Glutamatergic neuron (in vitro differentiated cells): ENCODE measurements at regions not wholly inside any gene's neighbourhood (a gene's known extent, or its start where the extent isn't known, plus 50 kb on each side); places are given as distances from the start of the nearest gene placed in this dataset.

Source experiments
- DNase-seq: peaks from one replicate; pipeline ENCODE4 v3.0.0; 2022
- H3K27ac Mint-ChIP-seq: one replicate; pipeline ENCODE4 v1.8.0; 2020; ENCODE audit warnings: mild to moderate bottlenecking, mixed read lengths, inconsistent platforms; ENCODE audit not compliant: unreplicated experiment
- H3K27me3 Mint-ChIP-seq: one replicate; pipeline ENCODE4 v1.8.0; 2020; ENCODE audit warnings: mild to moderate bottlenecking, moderate library complexity, mixed read lengths, inconsistent platforms; ENCODE audit not compliant: unreplicated experiment
- H3K36me3 Mint-ChIP-seq: one replicate; pipeline ENCODE4 v1.8.0; 2020; ENCODE audit warnings: mild to moderate bottlenecking, mixed read lengths, inconsistent platforms; ENCODE audit not compliant: unreplicated experiment
- H3K4me1 Mint-ChIP-seq: one replicate; pipeline ENCODE4 v1.8.0; 2020; ENCODE audit warnings: mild to moderate bottlenecking, low read depth, mixed read lengths, inconsistent platforms; ENCODE audit not compliant: unreplicated experiment
- H3K4me3 Mint-ChIP-seq: one replicate; pipeline ENCODE4 v1.8.0; 2020; ENCODE audit warnings: mild to moderate bottlenecking, mixed read lengths, inconsistent platforms; ENCODE audit not compliant: unreplicated experiment
- H3K9me3 Mint-ChIP-seq: one replicate; pipeline ENCODE4 v1.8.0; 2020; ENCODE audit warnings: mild to moderate bottlenecking, moderate library complexity, mixed read lengths, inconsistent platforms; ENCODE audit not compliant: unreplicated experiment
- TF ChIP-seq, protein P1 (sequence below): fragments of 200-600 bp; sonication (generic); IDR thresholded peaks from one replicate; pipeline ENCODE4 v1.5.0; 2021; ENCODE audit not compliant: partially characterized antibody, unreplicated experiment

DNA sequence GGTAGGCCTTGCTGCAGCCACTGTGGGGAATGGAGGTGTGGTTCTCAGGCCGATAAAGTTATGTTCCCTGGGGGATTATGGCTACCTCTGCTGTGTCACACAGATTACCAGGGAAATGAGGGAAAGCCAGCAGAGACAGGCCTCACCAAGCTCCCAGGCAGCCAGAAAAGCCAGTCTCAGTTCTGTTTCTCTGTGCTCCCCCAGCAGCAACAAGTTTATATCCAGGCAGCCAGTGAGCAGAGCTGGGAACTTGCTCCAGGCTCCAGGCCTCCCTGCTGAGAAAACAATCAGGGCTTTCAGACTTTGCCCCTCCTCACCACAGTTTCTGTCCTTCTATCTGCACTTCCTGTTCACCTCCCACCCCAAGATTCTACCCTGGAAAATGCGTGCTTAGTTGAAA is 596.6 kb upstream of the GYPC start:
- TF ChIP-seq, protein P1, sequence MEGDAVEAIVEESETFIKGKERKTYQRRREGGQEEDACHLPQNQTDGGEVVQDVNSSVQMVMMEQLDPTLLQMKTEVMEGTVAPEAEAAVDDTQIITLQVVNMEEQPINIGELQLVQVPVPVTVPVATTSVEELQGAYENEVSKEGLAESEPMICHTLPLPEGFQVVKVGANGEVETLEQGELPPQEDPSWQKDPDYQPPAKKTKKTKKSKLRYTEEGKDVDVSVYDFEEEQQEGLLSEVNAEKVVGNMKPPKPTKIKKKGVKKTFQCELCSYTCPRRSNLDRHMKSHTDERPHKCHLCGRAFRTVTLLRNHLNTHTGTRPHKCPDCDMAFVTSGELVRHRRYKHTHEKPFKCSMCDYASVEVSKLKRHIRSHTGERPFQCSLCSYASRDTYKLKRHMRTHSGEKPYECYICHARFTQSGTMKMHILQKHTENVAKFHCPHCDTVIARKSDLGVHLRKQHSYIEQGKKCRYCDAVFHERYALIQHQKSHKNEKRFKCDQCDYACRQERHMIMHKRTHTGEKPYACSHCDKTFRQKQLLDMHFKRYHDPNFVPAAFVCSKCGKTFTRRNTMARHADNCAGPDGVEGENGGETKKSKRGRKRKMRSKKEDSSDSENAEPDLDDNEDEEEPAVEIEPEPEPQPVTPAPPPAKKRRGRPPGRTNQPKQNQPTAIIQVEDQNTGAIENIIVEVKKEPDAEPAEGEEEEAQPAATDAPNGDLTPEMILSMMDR, result no peak
- Mint-ChIP-seq H3K4me1 (no peaks in the 10 kb centered on the region), H3K4me3 (no peak overlapping the region), H3K9me3 (no peaks in the 10 kb centered on the region), H3K36me3 (peaks cover 20% of the 10 kb centered on the region), H3K27ac (no peak overlapping the region), H3K27me3 (peaks cover 3% of the 10 kb centered on the region)
- DNase-seq, result no peak

GRCh38 chr2:126085011-126085795 is 570.8 kb upstream of the GYPC start:
- peaks cover 10% of the 10 kb centered on the region for H3K4me1 Mint-ChIP-seq
- H3K9me3 Mint-ChIP-seq, result peaks cover 4% of the 10 kb centered on the region
- H3K36me3 Mint-ChIP-seq, result no peaks in the 10 kb centered on the region
- TF ChIP-seq, protein P1, result no peak
- no peak for DNase-seq
- no peak overlapping the region for H3K4me3 Mint-ChIP-seq
- no peaks in the 10 kb centered on the region for H3K27me3 Mint-ChIP-seq
- peak overlapping the region; percentile 9 for H3K27ac Mint-ChIP-seq

DNA sequence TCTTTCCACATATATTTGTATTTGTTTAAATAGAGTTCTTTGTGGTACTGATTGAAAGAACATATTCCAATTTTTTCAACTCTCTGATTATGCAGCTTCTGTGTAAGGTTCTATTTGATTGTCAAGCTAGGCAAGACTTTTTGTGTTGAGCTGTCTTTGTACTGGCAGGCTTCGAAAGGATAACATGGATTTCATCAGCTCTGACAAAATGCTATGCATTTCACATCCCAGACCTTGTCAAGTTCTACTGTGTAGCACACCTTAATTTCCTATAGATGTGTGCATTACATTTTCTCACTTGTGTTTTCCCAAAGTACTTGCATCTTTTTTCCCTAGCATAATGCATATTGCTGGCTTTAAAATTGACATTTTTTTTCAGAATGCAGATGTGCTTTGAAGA is 555.0 kb upstream of the GYPC start:
- H3K36me3 Mint-ChIP-seq, result no peaks in the 10 kb centered on the region
- H3K4me3 Mint-ChIP-seq, result no peak overlapping the region
- H3K27ac Mint-ChIP-seq, result no peak overlapping the region
- TF ChIP-seq, protein P1, result no peak
- no peaks in the 10 kb centered on the region for H3K27me3 Mint-ChIP-seq
- no peaks in the 10 kb centered on the region for H3K9me3 Mint-ChIP-seq
- no peaks in the 10 kb centered on the region for H3K4me1 Mint-ChIP-seq
- DNase-seq, result no peak

DNA sequence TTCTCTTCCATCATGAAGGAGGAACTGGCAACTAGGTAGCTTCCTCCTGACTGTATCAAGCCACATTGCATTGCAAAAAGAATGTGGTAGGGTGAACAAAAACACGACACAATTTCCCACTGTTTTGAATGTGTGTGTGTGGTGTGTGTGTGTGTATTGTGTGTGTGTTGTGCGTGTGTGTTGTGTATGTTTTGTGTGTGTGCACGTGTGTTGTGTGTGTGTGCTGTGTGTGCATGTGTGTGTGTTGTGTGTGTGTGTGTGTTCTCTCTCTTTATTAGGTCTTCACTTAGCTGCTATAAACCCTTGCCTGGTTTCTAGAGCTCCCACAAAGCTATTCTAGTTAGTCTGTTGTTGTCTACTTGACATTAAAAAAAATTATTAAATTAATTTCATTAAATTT is 550.0 kb upstream of the GYPC start:
- H3K9me3 Mint-ChIP-seq, result no peaks in the 10 kb centered on the region
- TF ChIP-seq, protein P1, result no peak

DNA sequence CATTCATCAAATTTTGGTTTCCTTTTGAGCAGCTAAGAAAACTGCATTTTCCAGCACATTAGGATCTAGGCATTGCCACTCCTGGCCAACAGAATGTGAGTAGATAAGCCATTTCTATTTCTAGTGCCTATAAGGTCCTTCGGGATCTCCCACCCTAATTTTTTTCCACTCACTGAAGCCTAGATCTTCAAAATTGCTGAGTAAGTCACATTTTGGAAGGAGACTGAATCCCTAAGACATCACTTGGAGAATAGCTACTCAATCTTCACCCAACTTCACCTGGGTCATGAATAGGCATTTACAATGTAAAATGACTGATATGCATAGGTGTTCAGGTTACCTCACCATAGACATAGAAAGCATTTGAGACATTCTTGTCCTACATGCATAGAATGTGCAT is 548.1 kb upstream of the GYPC start:
- TF ChIP-seq, protein P1, result no peak
- H3K27me3 Mint-ChIP-seq, result no peaks in the 10 kb centered on the region
- H3K4me1 Mint-ChIP-seq, result no peaks in the 10 kb centered on the region
- no peak overlapping the region for H3K4me3 Mint-ChIP-seq
- no peak overlapping the region for H3K27ac Mint-ChIP-seq
- no peaks in the 10 kb centered on the region for H3K9me3 Mint-ChIP-seq
- H3K36me3 Mint-ChIP-seq, result no peaks in the 10 kb centered on the region
- no peak for DNase-seq

More for the DNA sequence above, 550.0 kb upstream of the GYPC start:
- H3K27ac Mint-ChIP-seq, result no peak overlapping the region
- DNase-seq, result no peak
- H3K27me3 Mint-ChIP-seq, result no peaks in the 10 kb centered on the region
- H3K36me3 Mint-ChIP-seq, result no peaks in the 10 kb centered on the region
- H3K4me3 Mint-ChIP-seq, result no peak overlapping the region
- no peaks in the 10 kb centered on the region for H3K4me1 Mint-ChIP-seq
